Keratinocyte (primary cell): ENCODE measurements at regions not wholly inside any gene's neighbourhood (a gene's known extent, or its start where the extent isn't known, plus 50 kb on each side); places are given as distances from the start of the nearest gene placed in this dataset.

Experiments used
- DNase-seq: peaks from one replicate; pipeline ENCODE4 v3.0.0-alpha.2; 2011; ENCODE audit warnings: low read depth, missing footprints, low spot score
- FAIRE-seq: peaks from 2 replicates; lab custom pipeline; 2011; peaks lifted over from hg19 to GRCh38; lab: Jason Lieb, UNC
- H2AFZ ChIP-seq: 2 replicates; pipeline ENCODE4 v1.6.0; 2012; ENCODE audit warnings: low read length, control low read depth, inconsistent platforms; ENCODE audit not compliant: control insufficient read depth
- H3K27ac ChIP-seq: 2 replicates; pipeline ENCODE4 v1.5.1; 2011; ENCODE audit warnings: low read length; ENCODE audit not compliant: control insufficient read depth, insufficient read depth
- H3K27me3 ChIP-seq: 3 replicates; pipeline ENCODE4 v1.6.0; 2011; ENCODE audit warnings: low read length; ENCODE audit not compliant: control insufficient read depth, insufficient read depth; ENCODE audit errors: extremely low read depth
- H3K36me3 ChIP-seq, 2 experiments: 2 replicates in 1 of 2; 3 replicates in 1 of 2; pipeline ENCODE4 v1.5.1; 2011; ENCODE audit warnings: low read length in 2 of 2, mild to moderate bottlenecking in 1 of 2; ENCODE audit not compliant: control insufficient read depth in 2 of 2, insufficient read depth in 2 of 2; ENCODE audit errors: extremely low read depth in 1 of 2
- H3K4me1 ChIP-seq: 3 replicates; pipeline ENCODE4 v1.5.1; 2011; ENCODE audit warnings: low read length; ENCODE audit not compliant: control insufficient read depth, insufficient read depth; ENCODE audit errors: extremely low read depth
- H3K4me2 ChIP-seq: 3 replicates; pipeline ENCODE4 v1.6.0; 2011; ENCODE audit warnings: low read depth, low read length; ENCODE audit not compliant: control insufficient read depth, insufficient read depth; ENCODE audit errors: extremely low read depth
- H3K4me3 ChIP-seq, 3 experiments: fragments of 200-600 bp in 1 of 3; sonication (generic) in 1 of 3; 2 replicates in 2 of 3; 3 replicates in 1 of 3; pipeline ENCODE4 v1.5.1; 2011 to 2016; ENCODE audit warnings: low read length in 3 of 3, mild to moderate bottlenecking in 3 of 3, control low read depth in 2 of 3, inconsistent platforms in 1 of 3, low read depth in 1 of 3, mixed read lengths in 1 of 3, mixed run types in 1 of 3, moderate library complexity in 1 of 3; ENCODE audit not compliant: control insufficient read depth in 2 of 3, insufficient read depth in 2 of 3; ENCODE audit errors: extremely low read depth in 1 of 3
- H3K79me2 ChIP-seq: 2 replicates; pipeline ENCODE4 v1.6.0; 2012; ENCODE audit warnings: low read length; ENCODE audit not compliant: control insufficient read depth, insufficient read depth
- H3K9ac ChIP-seq: 3 replicates; pipeline ENCODE4 v1.6.0; 2011; ENCODE audit warnings: low read length; ENCODE audit not compliant: control insufficient read depth, insufficient read depth; ENCODE audit errors: extremely low read depth
- H3K9me1 ChIP-seq: 3 replicates; pipeline ENCODE4 v1.6.0; 2011; ENCODE audit warnings: low read length; ENCODE audit not compliant: control insufficient read depth, insufficient read depth; ENCODE audit errors: extremely low read depth
- H3K9me3 ChIP-seq: 2 replicates; pipeline ENCODE4 v1.5.1; 2012; ENCODE audit warnings: low read depth, low read length; ENCODE audit not compliant: control insufficient read depth
- H4K20me1 ChIP-seq: 3 replicates; pipeline ENCODE4 v1.6.0; 2011; ENCODE audit warnings: low read length; ENCODE audit not compliant: control insufficient read depth, insufficient read depth; ENCODE audit errors: extremely low read depth
- CTCF ChIP-seq, 3 experiments: IDR thresholded peaks in 1 of 3; conservative IDR thresholded peaks in 1 of 3; optimal IDR thresholded peaks in 1 of 3; 2 replicates in 2 of 3; 3 replicates in 1 of 3; pipeline versions ENCODE3 to v1.5.1; 2011; ENCODE audit warnings: low read length in 3 of 3, mild to moderate bottlenecking in 3 of 3, moderate library complexity in 2 of 3, control low read depth in 1 of 3, inconsistent platforms in 1 of 3; ENCODE audit not compliant: insufficient read depth in 2 of 3; ENCODE audit errors: extremely low read depth in 1 of 3
- EZH2 ChIP-seq: IDR thresholded peaks from one replicate; pipeline ENCODE4 v1.6.1; 2012; ENCODE audit warnings: inconsistent platforms, mild to moderate bottlenecking, low read length, moderate library complexity
- dilution Hi-C: fragments of 300-500 bp; cut with MboI; formaldehyde crosslinking; loops from one replicate; pipeline ENCODE4 v1.7.0; 2020; ENCODE audit warnings: low sequenced_read_pairs; ENCODE audit not compliant: extremely low pct_ligation_motif_present

- no peaks in the 10 kb centered on the region for H3K9me3 ChIP-seq
- no peaks in the 10 kb centered on the region for H3K36me3 ChIP-seq
- no peaks in the 10 kb centered on the region for H3K9me1 ChIP-seq
- no peaks in the 10 kb centered on the region for H3K27me3 ChIP-seq
- no peak for DNase-seq
- H3K9ac ChIP-seq: no peak overlapping the region
- H2AFZ ChIP-seq: no peak overlapping the region
- TF ChIP-seq EZH2 (no peak), CTCF (optimal IDR thresholded peaks at IDR 0.05 in 1 of 3, IDR thresholded peaks at IDR 0.05 in 1 of 3, conservative IDR thresholded peaks at IDR 0.05 in 1 of 3; ENCODE audit: extremely low read depth in 1 of 3, insufficient read depth in 2 of 3, low read length in 3 of 3) (no peak)
- no peak overlapping the region for H3K27ac ChIP-seq
- H3K4me3 ChIP-seq: no peak overlapping the region
- no peaks in the 10 kb centered on the region for H3K4me1 ChIP-seq
- no peak overlapping the region for H3K4me2 ChIP-seq
- no peaks in the 10 kb centered on the region for H4K20me1 ChIP-seq
- dilution Hi-C loops: no loop called here
- H3K79me2 ChIP-seq: no peaks in the 10 kb centered on the region
- no peak for FAIRE-seq
These were observed 578.9 kb downstream of the PLPP3 start for GRCh38 chr1:56000424-56000823.

GRCh38 chr1:55997536-55997935, 581.8 kb downstream of the PLPP3 start:
- H4K20me1 ChIP-seq: no peaks in the 10 kb centered on the region
- dilution Hi-C loops: no loop called here
- H3K27ac ChIP-seq: no peak overlapping the region
- no peaks in the 10 kb centered on the region for H3K4me1 ChIP-seq
- TF ChIP-seq EZH2: no peak
- no peak for TF ChIP-seq CTCF (optimal IDR thresholded peaks at IDR 0.05 in 1 of 3, IDR thresholded peaks at IDR 0.05 in 1 of 3, conservative IDR thresholded peaks at IDR 0.05 in 1 of 3; ENCODE audit: extremely low read depth in 1 of 3, insufficient read depth in 2 of 3, low read length in 3 of 3)
- H3K4me3 ChIP-seq: no peak overlapping the region
- H3K4me2 ChIP-seq: no peak overlapping the region
- no peaks in the 10 kb centered on the region for H3K9me1 ChIP-seq
- no peaks in the 10 kb centered on the region for H3K9me3 ChIP-seq
- no peaks in the 10 kb centered on the region for H3K36me3 ChIP-seq
- no peak overlapping the region for H2AFZ ChIP-seq
- FAIRE-seq: no peak
- H3K79me2 ChIP-seq: no peaks in the 10 kb centered on the region
- no peak overlapping the region for H3K9ac ChIP-seq
- no peaks in the 10 kb centered on the region for H3K27me3 ChIP-seq
- no peak for DNase-seq
